ENCODE measurements at regions not wholly inside any gene's neighbourhood (a gene's known extent, or its start where the extent isn't known, plus 50 kb on each side); places are given as distances from the start of the nearest gene placed in this dataset.

GRCh38 chr13:66218583-66218982 is 1011.6 kb downstream of the PCDH9 start:
- Histone ChIP-seq H4K5ac (ENCODE audit: low read depth, low read length) (no peak overlapping the region), H3K36me3 (ENCODE audit: control insufficient read depth, insufficient read depth, low read length) (no peaks in the 10 kb centered on the region), H2AK5ac (ENCODE audit: low read depth, low read length) (no peak overlapping the region), H2BK15ac (ENCODE audit: low read depth, low read length) (no peak overlapping the region), H4K8ac (ENCODE audit: low read depth in 2 of 2, low read length in 2 of 2) (no peak overlapping the region), H3K9me1 (ENCODE audit: insufficient read depth, low read length) (no peaks in the 10 kb centered on the region), H2BK120ac (ENCODE audit: low read depth, low read length) (no peak overlapping the region), H2BK5ac (ENCODE audit: low read depth, low read length, poor library complexity, severe bottlenecking) (no peak overlapping the region), H3K18ac (ENCODE audit: low read depth, low read length) (no peak overlapping the region), H3K4ac (ENCODE audit: low read depth, low read length) (no peak overlapping the region), H3K27me3 (ENCODE audit: control insufficient read depth, insufficient read depth, low read length) (no peaks in the 10 kb centered on the region), H3K9ac (ENCODE audit: low read depth, low read length) (no peak overlapping the region), H2AFZ (replicated peaks; ENCODE audit: low read length, poor library complexity) (no peak overlapping the region), H3K27ac (ENCODE audit: insufficient read depth, low read length) (no peak overlapping the region), H3K23ac (ENCODE audit: low read depth, low read length) (no peak overlapping the region), H3K4me1 (ENCODE audit: control insufficient read depth, insufficient read depth, low read length) (no peaks in the 10 kb centered on the region), H3K14ac (replicated peaks; ENCODE audit: low read depth, low read length) (no peak overlapping the region), H4K91ac (ENCODE audit: insufficient read depth, low read depth, low read length) (no peak overlapping the region), H2BK20ac (ENCODE audit: low read depth, low read length) (no peak overlapping the region), H3K79me1 (ENCODE audit: low read depth in 1 of 2, low read length in 2 of 2) (no peaks in the 10 kb centered on the region), H3K4me3 (ENCODE audit: insufficient read depth, low read depth, low read length) (no peak overlapping the region), H2AK9ac (replicated peaks; ENCODE audit: low read depth, low read length, poor library complexity) (no peak overlapping the region), H3K9me3 (ENCODE audit: control insufficient read depth, insufficient read depth, low read length) (no peaks in the 10 kb centered on the region), H3K56ac (ENCODE audit: extremely low read depth, insufficient read depth, low read length) (no peak overlapping the region), H3K4me2 (ENCODE audit: low read depth, low read length) (no peak overlapping the region), H4K20me1 (ENCODE audit: insufficient read depth, low read length) (no peaks in the 10 kb centered on the region)
- intact Hi-C loops (cut with micrococcal nuclease): no loop called here
- no TSS peak for BruUV-seq (replicated peaks)
- TF ChIP-seq SMC3 (IDR thresholded peaks at IDR 0.05; ENCODE audit: low read depth, low read length) (no peak), CEBPB (IDR thresholded peaks at IDR 0.05; ENCODE audit: low read depth, low read length) (no peak), RCOR1 (IDR thresholded peaks at IDR 0.05; ENCODE audit: insufficient replicate concordance, low read length) (no peak), BHLHE40 (IDR thresholded peaks at IDR 0.05; ENCODE audit: low read depth, low read length) (no peak), MXI1 (IDR thresholded peaks at IDR 0.05; ENCODE audit: borderline replicate concordance, low read depth, low read length) (no peak), RAD21 (IDR thresholded peaks at IDR 0.05; ENCODE audit: low read length) (no peak), POLR2A (IDR thresholded peaks at IDR 0.05; ENCODE audit: low read depth, low read length) (no peak), FOS (IDR thresholded peaks at IDR 0.05; ENCODE audit: low read depth, low read length) (no peak), MAFK (IDR thresholded peaks at IDR 0.05; ENCODE audit: low read depth, low read length) (no peak), USF2 (IDR thresholded peaks at IDR 0.05; ENCODE audit: low read depth, low read length) (no peak), ELK1 (IDR thresholded peaks at IDR 0.05; ENCODE audit: borderline replicate concordance, low read depth, low read length) (no peak), MAZ (IDR thresholded peaks at IDR 0.05; ENCODE audit: borderline replicate concordance, low read depth, low read length) (no peak), CHD1 (IDR thresholded peaks at IDR 0.05; ENCODE audit: low read depth, low read length) (no peak), RFX5 (IDR thresholded peaks at IDR 0.05; ENCODE audit: low read depth, low read length) (no peak), NFE2L2 (IDR thresholded peaks at IDR 0.05; ENCODE audit: low read depth, low read length) (no peak), CTCF (conservative IDR thresholded peaks at IDR 0.05; ENCODE audit: low read depth, low read length) (no peak)
- ATAC-seq (ENCODE audit: low read depth): no peak
- DNase-seq: no peak
- in situ Hi-C loops (cut with MboI; ENCODE audit: low sequenced_read_pairs): no loop called here
- dilution Hi-C loops (cut with HindIII; ENCODE audit: low sequenced_read_pairs, unreplicated experiment): no loop called here
- ChIA-PET CTCF (no interaction called here), POLR2A (ENCODE audit: unreplicated experiment) (no interaction called here)
